PC-3 (cell line): ENCODE measurements at regions not wholly inside any gene's neighbourhood (a gene's known extent, or its start where the extent isn't known, plus 50 kb on each side); places are given as distances from the start of the nearest gene placed in this dataset.

Source experiments
- ATAC-seq: fragments of 200-7000 bp; cut with Tn5 transposase; 2 replicates; pipeline ENCODE4 v1.9.1; 2020; ENCODE audit warnings: mild to moderate bottlenecking, moderate library complexity
- BruUV-seq: library from RNA; stranded (reverse); fragments of 400-500 nt; replicated peaks from 2 replicates; lab custom pipeline; 2021; lab: Mats Ljungman, UMichigan
- CTCF ChIA-PET: fragments of 300-600 bp; sonication (Branson Sonifier 250); formaldehyde crosslinking; loops from one replicate; lab custom pipeline; 2022; ENCODE audit warnings: antibody characterized with exemption; lab: Charles Lee
- POLR2A ChIA-PET: fragments of 300-600 bp; sonication (Branson Sonifier 250); formaldehyde crosslinking; loops from one replicate; lab custom pipeline; 2022; ENCODE audit warnings: antibody characterized with exemption; ENCODE audit not compliant: unreplicated experiment; lab: Charles Lee
- DNase-seq: peaks from one replicate; pipeline ENCODE4 v3.0.0-alpha.2; 2015
- H2AFZ ChIP-seq: fragments of 300-600 bp; sonication (generic); 2 replicates; pipeline ENCODE4 v1.6.0; 2016; ENCODE audit warnings: antibody characterized with exemption, low read length
- H3F3A ChIP-seq: fragments of 300-600 bp; sonication (generic); one replicate; pipeline ENCODE4 v1.6.0; 2017; ENCODE audit warnings: antibody characterized with exemption, low read length, control low read depth, mild to moderate bottlenecking; ENCODE audit not compliant: unreplicated experiment
- H3K27ac ChIP-seq: fragments of 300-600 bp; sonication (generic); 2 replicates; pipeline ENCODE4 v1.5.1; 2016; ENCODE audit warnings: mild to moderate bottlenecking, low read length
- H3K27me3 ChIP-seq: fragments of 300-600 bp; sonication (generic); 2 replicates; pipeline ENCODE4 v1.6.1; 2016; ENCODE audit warnings: low read length, mixed read lengths
- H3K36me3 ChIP-seq: fragments of 300-600 bp; sonication (generic); 2 replicates; pipeline ENCODE4 v1.6.1; 2016; ENCODE audit warnings: low read depth, mixed run types, low read length, mixed read lengths
- H3K4me1 ChIP-seq: fragments of 300-600 bp; sonication (generic); 2 replicates; pipeline ENCODE4 v1.5.1; 2016; ENCODE audit warnings: low read length; ENCODE audit not compliant: insufficient read depth
- H3K4me2 ChIP-seq: fragments of 300-600 bp; sonication (generic); 2 replicates; pipeline ENCODE4 v1.6.0; 2016; ENCODE audit warnings: low read length
- H3K4me3 ChIP-seq: fragments of 300-600 bp; sonication (generic); 2 replicates; pipeline ENCODE4 v1.5.1; 2016; ENCODE audit warnings: mild to moderate bottlenecking, low read length, mixed read lengths
- H3K79me2 ChIP-seq: fragments of 300-600 bp; sonication (generic); 2 replicates; pipeline ENCODE4 v1.6.1; 2017; ENCODE audit warnings: low read length, mixed read lengths
- H3K9ac ChIP-seq: fragments of 300-600 bp; sonication (generic); 2 replicates; pipeline ENCODE4 v1.6.0; 2016; ENCODE audit warnings: mild to moderate bottlenecking, low read length
- H3K9me2 ChIP-seq: fragments of 300-600 bp; sonication (generic); replicated peaks from 2 replicates; pipeline ENCODE4 v1.6.1; 2016; ENCODE audit warnings: mixed run types, low read length, mixed read lengths
- H3K9me3 ChIP-seq: fragments of 300-600 bp; sonication (generic); 2 replicates; pipeline ENCODE4 v1.6.1; 2016; ENCODE audit warnings: low read length, mixed read lengths
- H4K20me1 ChIP-seq: fragments of 300-600 bp; sonication (generic); 2 replicates; pipeline ENCODE4 v1.6.1; 2016; ENCODE audit warnings: low read length, mixed read lengths
- EZH2 ChIP-seq: fragments of 300-600 bp; sonication (generic); IDR thresholded peaks from one replicate; pipeline ENCODE4 v1.6.1; 2017; ENCODE audit warnings: antibody characterized with exemption, mild to moderate bottlenecking, low read length; ENCODE audit not compliant: unreplicated experiment
- EZH2phosphoT487 ChIP-seq: fragments of 300-600 bp; sonication (generic); IDR thresholded peaks from 2 replicates; pipeline ENCODE4 v1.6.1; 2018; ENCODE audit warnings: mild to moderate bottlenecking, antibody characterized with exemption, low read length, borderline replicate concordance
- intact Hi-C: fragments of 100-400 bp; cut with micrococcal nuclease; formaldehyde crosslinking; loops from 2 replicates; pipeline ENCODE4 v1.9.0; 2023
- TF ChIP-seq, protein P1 (sequence below): fragments of 300-600 bp; sonication (generic); conservative IDR thresholded peaks from 2 replicates; pipeline ENCODE4 v1.5.1; 2017; ENCODE audit warnings: antibody characterized with exemption, low read depth, mild to moderate bottlenecking, low read length

DNA sequence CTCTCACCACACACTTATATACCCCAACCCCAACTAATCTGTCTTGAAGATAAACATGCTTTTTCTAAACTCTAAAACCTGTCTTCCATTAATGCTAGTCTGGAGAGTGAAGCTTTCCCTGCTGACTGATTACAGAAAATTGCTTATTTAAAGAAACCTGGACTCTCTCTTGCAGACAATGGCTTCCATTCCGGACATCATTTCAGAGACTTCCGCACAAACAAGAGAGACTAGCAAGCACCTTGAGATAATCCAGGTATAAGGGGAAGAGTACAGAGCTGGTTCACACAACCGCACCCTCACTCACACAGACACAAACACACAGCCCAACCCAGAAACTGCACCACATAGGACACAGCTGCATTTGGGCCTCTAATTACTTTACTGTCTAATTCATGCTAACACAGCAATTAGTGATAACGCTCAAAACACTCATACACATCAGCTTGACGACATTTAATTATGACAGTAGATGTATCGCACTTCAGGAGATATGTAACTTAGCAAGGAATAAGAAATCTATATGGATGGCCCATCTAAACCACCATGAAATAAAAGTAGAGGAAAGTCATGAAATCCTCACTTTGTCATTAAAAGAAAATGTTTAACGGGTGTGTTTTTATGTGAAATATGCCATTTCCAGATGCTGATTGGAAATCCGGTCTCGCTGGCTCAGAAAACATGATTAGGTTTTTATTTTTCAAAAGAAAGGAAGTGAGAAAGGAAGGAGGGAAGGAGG lies 138.1 kb upstream of the JARID2 start:
- TF ChIP-seq, protein P1, sequence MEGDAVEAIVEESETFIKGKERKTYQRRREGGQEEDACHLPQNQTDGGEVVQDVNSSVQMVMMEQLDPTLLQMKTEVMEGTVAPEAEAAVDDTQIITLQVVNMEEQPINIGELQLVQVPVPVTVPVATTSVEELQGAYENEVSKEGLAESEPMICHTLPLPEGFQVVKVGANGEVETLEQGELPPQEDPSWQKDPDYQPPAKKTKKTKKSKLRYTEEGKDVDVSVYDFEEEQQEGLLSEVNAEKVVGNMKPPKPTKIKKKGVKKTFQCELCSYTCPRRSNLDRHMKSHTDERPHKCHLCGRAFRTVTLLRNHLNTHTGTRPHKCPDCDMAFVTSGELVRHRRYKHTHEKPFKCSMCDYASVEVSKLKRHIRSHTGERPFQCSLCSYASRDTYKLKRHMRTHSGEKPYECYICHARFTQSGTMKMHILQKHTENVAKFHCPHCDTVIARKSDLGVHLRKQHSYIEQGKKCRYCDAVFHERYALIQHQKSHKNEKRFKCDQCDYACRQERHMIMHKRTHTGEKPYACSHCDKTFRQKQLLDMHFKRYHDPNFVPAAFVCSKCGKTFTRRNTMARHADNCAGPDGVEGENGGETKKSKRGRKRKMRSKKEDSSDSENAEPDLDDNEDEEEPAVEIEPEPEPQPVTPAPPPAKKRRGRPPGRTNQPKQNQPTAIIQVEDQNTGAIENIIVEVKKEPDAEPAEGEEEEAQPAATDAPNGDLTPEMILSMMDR = no peak
- no peak for TF ChIP-seq EZH2phosphoT487
- Histone ChIP-seq H3K36me3 (no peaks in the 10 kb centered on the region), H4K20me1 (no peaks in the 10 kb centered on the region), H3K9ac (no peak overlapping the region), H3K4me1 (no peaks in the 10 kb centered on the region), H3K79me2 (no peaks in the 10 kb centered on the region), H3F3A (no peaks in the 10 kb centered on the region), H3K9me2 (no peaks in the 10 kb centered on the region), H3K4me2 (no peak overlapping the region), H3K27ac (no peak overlapping the region), H2AFZ (no peak overlapping the region), H3K4me3 (no peak overlapping the region), H3K27me3 (no peaks in the 10 kb centered on the region), H3K9me3 (no peaks in the 10 kb centered on the region)
- ChIA-PET POLR2A (no interaction called here), CTCF (no interaction called here)
- no peak for ATAC-seq
- intact Hi-C loops = no loop called here
- no TSS peak for BruUV-seq
- no peak for DNase-seq

DNA sequence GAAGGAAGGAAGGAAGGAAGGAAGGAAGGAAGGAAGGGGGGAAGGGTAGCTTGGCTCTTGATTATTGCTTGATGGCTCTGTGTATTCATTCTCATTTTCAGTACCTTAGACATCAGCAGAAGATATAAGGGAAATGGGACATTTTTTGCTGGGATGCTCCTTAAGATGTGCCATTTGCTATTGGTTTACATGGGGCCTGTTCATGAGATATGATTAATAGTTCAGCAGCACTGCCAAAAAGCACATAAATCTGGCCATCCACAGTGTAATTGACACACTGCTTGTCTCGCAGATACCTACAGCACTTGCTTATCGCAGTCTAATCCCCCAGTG lies 137.5 kb upstream of the JARID2 start:
- H3K79me2 ChIP-seq = no peaks in the 10 kb centered on the region
- no peak overlapping the region for H3K9ac ChIP-seq
- no peak overlapping the region for H3K4me2 ChIP-seq
- no peaks in the 10 kb centered on the region for H3K36me3 ChIP-seq
- TF ChIP-seq EZH2phosphoT487 (no peak), EZH2 (no peak)
- TF ChIP-seq, protein P1 = no peak
- no peaks in the 10 kb centered on the region for H3K9me2 ChIP-seq
- no peaks in the 10 kb centered on the region for H3F3A ChIP-seq
- ChIA-PET CTCF (no interaction called here), POLR2A (no interaction called here)
- no peaks in the 10 kb centered on the region for H3K27me3 ChIP-seq
- ATAC-seq = no peak
- no peaks in the 10 kb centered on the region for H3K9me3 ChIP-seq
- no peak overlapping the region for H2AFZ ChIP-seq
- no peak for DNase-seq
- no TSS peak for BruUV-seq
- intact Hi-C loops = no loop called here
- H3K4me3 ChIP-seq = no peak overlapping the region
- H3K4me1 ChIP-seq = no peaks in the 10 kb centered on the region
- H4K20me1 ChIP-seq = no peaks in the 10 kb centered on the region
- no peak overlapping the region for H3K27ac ChIP-seq

DNA sequence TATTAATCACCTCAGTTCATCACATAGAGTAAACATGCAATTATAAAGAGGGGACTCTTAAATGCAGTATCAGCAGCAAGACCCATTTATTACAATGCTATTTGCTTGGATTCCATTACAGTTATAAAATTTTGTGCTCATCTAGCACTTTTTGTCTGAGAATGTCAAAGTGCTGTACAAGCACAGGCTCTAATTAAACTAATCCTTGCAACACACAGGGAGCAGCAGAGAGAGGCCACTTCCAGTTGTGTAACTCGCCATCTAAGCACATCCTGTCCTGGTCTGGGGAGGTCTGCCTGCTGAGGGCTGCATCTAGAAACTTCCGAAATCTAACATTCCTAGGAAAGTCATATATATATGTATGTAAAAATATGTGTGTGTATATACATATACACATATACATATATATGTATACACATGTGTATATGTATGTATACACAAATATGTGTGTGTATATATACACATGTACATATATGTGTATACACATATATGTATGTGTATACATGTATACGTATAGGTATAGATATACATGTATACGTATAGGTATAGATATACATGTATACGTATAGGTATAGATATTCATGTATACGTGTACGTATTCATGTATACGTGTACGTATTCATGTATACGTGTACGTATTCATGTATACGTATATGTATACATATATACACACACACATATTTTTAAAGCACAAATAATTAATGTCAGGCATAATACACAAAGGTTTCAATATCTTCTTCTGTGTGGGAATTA lies 136.4 kb upstream of the JARID2 start:
- Histone ChIP-seq H3K4me2 (no peak overlapping the region), H3K9me3 (no peaks in the 10 kb centered on the region), H3K27ac (no peak overlapping the region), H3K27me3 (no peaks in the 10 kb centered on the region), H4K20me1 (no peaks in the 10 kb centered on the region), H3K9ac (no peak overlapping the region), H3K4me3 (no peak overlapping the region), H3F3A (no peaks in the 10 kb centered on the region), H3K4me1 (no peaks in the 10 kb centered on the region), H3K36me3 (no peaks in the 10 kb centered on the region), H2AFZ (no peak overlapping the region), H3K9me2 (no peaks in the 10 kb centered on the region), H3K79me2 (no peaks in the 10 kb centered on the region)
- ChIA-PET CTCF (no interaction called here), POLR2A (no interaction called here)
- ATAC-seq (no peak), DNase-seq (no peak)
- TF ChIP-seq EZH2 = no peak
- TF ChIP-seq EZH2phosphoT487 = no peak
- TF ChIP-seq, protein P1 = no peak
- no TSS peak for BruUV-seq
- intact Hi-C loops = no loop called here
